HepG2 (cell line): ENCODE measurements at regions not wholly inside any gene's neighbourhood (a gene's known extent, or its start where the extent isn't known, plus 50 kb on each side); places are given as distances from the start of the nearest gene placed in this dataset.

Source experiments
- ATAC-seq: fragments of 200-7000 bp; cut with Tn5 transposase; 3 replicates; pipeline ENCODE4 v1.9.1; 2020; ENCODE audit warnings: mild to moderate bottlenecking, moderate library complexity
- BruUV-seq: library from RNA; stranded (reverse); fragments of 400-500 nt; replicated peaks from 2 replicates; lab custom pipeline; 2021; lab: Mats Ljungman, UMichigan
- CTCF ChIA-PET: fragments of 300-600 bp; formaldehyde crosslinking; extraction: SDS; loops from one replicate; lab custom pipeline; 2021; ENCODE audit warnings: low total read pairs, inconsistent platforms, low intra/inter-chr PET ratio; lab: Yijun Ruan, JAX
- POLR2A ChIA-PET: fragments of 350-600 bp; sonication (Branson Sonifier 250); formaldehyde crosslinking; loops from one replicate; lab custom pipeline; 2020; ENCODE audit warnings: antibody characterized with exemption, inconsistent platforms; lab: Yijun Ruan, JAX
- DNase-seq: peaks from one replicate; pipeline ENCODE4 v3.0.0-alpha.2; 2015; ENCODE audit warnings: low spot score
- FAIRE-seq: peaks from 3 replicates; lab custom pipeline; 2011; peaks lifted over from hg19 to GRCh38; lab: Jason Lieb, UNC
- H2AFZ ChIP-seq: one replicate; pipeline ENCODE4 v1.6.1; 2011; ENCODE audit warnings: low read length, inconsistent platforms
- H3K27ac ChIP-seq: fragments of 300-600 bp; 3 replicates; pipeline ENCODE4 v1.8.0; 2011; ENCODE audit warnings: mixed run types, mild to moderate bottlenecking, mixed read lengths, low read length, inconsistent platforms; ENCODE audit not compliant: insufficient read depth; ENCODE audit errors: extremely low read length
- H3K27me3 ChIP-seq, 2 experiments: fragments of 200-600 bp in 1 of 2; 2 replicates in 1 of 2; 3 replicates in 1 of 2; pipeline versions ENCODE4 v1.6.0 to v1.8.0; 2011; ENCODE audit warnings: low read length in 2 of 2, mild to moderate bottlenecking in 2 of 2, moderate library complexity in 2 of 2, inconsistent platforms in 1 of 2; ENCODE audit not compliant: insufficient read depth in 2 of 2, control insufficient read depth in 1 of 2
- H3K36me3 ChIP-seq, 2 experiments: fragments of 200-600 bp in 1 of 2; replicated peaks in 1 of 2; 2 replicates in 1 of 2; 3 replicates in 1 of 2; pipeline versions ENCODE4 v1.5.1 to v1.8.0; 2011; ENCODE audit warnings: low read length in 2 of 2, inconsistent platforms in 1 of 2; ENCODE audit not compliant: insufficient read depth in 2 of 2, control insufficient read depth in 1 of 2
- H3K4me1 ChIP-seq: 2 replicates; pipeline ENCODE4 v1.5.1; 2012; ENCODE audit warnings: low read length, inconsistent platforms; ENCODE audit not compliant: insufficient read depth
- H3K4me2 ChIP-seq: 2 replicates; pipeline ENCODE4 v1.6.0; 2011; ENCODE audit warnings: low read depth, low read length, inconsistent platforms
- H3K4me3 ChIP-seq, 3 experiments: fragments of 200-600 bp in 1 of 3; sonication (generic), shearing (Covaris generic) in 1 of 3; replicated peaks in 1 of 3; 2 replicates each; pipeline ENCODE4 v1.5.1; 2011 to 2016; ENCODE audit warnings: low read length in 3 of 3, inconsistent platforms in 2 of 3, low read depth in 2 of 3, mild to moderate bottlenecking in 2 of 3, control low read depth in 1 of 3, mixed read lengths in 1 of 3; ENCODE audit not compliant: insufficient read depth in 1 of 3
- H3K79me2 ChIP-seq: one replicate; pipeline ENCODE4 v1.6.1; 2011; ENCODE audit warnings: low read length, inconsistent platforms; ENCODE audit not compliant: insufficient read depth
- H3K9ac ChIP-seq: 2 replicates; pipeline ENCODE4 v1.6.0; 2011; ENCODE audit warnings: mild to moderate bottlenecking, low read depth, low read length, inconsistent platforms; ENCODE audit not compliant: insufficient read depth
- H3K9me3 ChIP-seq: 2 replicates; pipeline ENCODE4 v1.5.1; 2012; ENCODE audit warnings: mild to moderate bottlenecking, low read length
- H4K20me1 ChIP-seq: 2 replicates; pipeline ENCODE4 v1.6.0; 2011; ENCODE audit warnings: inconsistent platforms, mild to moderate bottlenecking, low read length, moderate library complexity; ENCODE audit not compliant: insufficient read depth
- CEBPB ChIP-seq: IDR thresholded peaks from 2 replicates; pipeline ENCODE4 v1.6.1; 2011; ENCODE audit warnings: low read depth, low read length, improper control_type of control experiment, borderline replicate concordance
- GABPA ChIP-seq, 2 experiments: IDR thresholded peaks; 2 replicates each; pipeline ENCODE4 v1.6.1; 2011 to 2016; ENCODE audit warnings: low read depth in 2 of 2, low read length in 1 of 2, missing biosample characterization in 1 of 2, missing genetic modification characterization in 1 of 2
- HNRNPUL1 ChIP-seq: fragments of 200-400 bp; formaldehyde crosslinking; IDR thresholded peaks from 2 replicates; pipeline ENCODE4 v1.6.1; 2017; ENCODE audit warnings: low read depth, mild to moderate bottlenecking, low read length, moderate library complexity
- NKX3-1 ChIP-seq: sonication (generic); formaldehyde crosslinking; IDR thresholded peaks from 2 replicates; pipeline ENCODE4 v1.5.0; 2020; ENCODE audit warnings: missing genetic modification reagents
- RBAK ChIP-seq: sonication (generic); formaldehyde crosslinking; IDR thresholded peaks from 2 replicates; pipeline ENCODE4 v1.5.1; 2020; ENCODE audit warnings: mild to moderate bottlenecking, missing genetic modification reagents
- TBL1XR1 ChIP-seq: fragments of 150-350 bp; IDR thresholded peaks from 2 replicates; pipeline ENCODE4 v1.6.1; 2014; ENCODE audit warnings: borderline replicate concordance, low read length; ENCODE audit not compliant: partially characterized antibody
- ZBTB26 ChIP-seq: IDR thresholded peaks from 2 replicates; pipeline ENCODE4 v1.6.1; 2016; ENCODE audit warnings: missing compliant biosample characterization, missing genetic modification reagents, borderline replicate concordance
- ZFYVE20 ChIP-seq: sonication (generic); formaldehyde crosslinking; IDR thresholded peaks from 2 replicates; pipeline ENCODE4 v1.8.0; 2023; ENCODE audit warnings: low read depth, mild to moderate bottlenecking, moderate library complexity, missing genetic modification reagents, borderline replicate concordance
- ZNF180 ChIP-seq: sonication (generic); formaldehyde crosslinking; IDR thresholded peaks from 2 replicates; pipeline ENCODE4 v1.4.0; 2020; ENCODE audit warnings: low read depth, missing genetic modification reagents, borderline replicate concordance
- ZNF20 ChIP-seq: sonication (generic); formaldehyde crosslinking; IDR thresholded peaks from 2 replicates; pipeline ENCODE4 v1.4.0; 2020; ENCODE audit warnings: mild to moderate bottlenecking, moderate library complexity, missing genetic modification reagents
- ZNF318 ChIP-seq: sonication (generic); formaldehyde crosslinking; IDR thresholded peaks from 2 replicates; pipeline ENCODE4 v1.4.0; 2020; ENCODE audit warnings: mild to moderate bottlenecking, missing genetic modification reagents
- WGBS: methylation state at CpG from one replicate; pipeline ENCODE4 v1.1.6; 2017; ENCODE audit warnings: low lambda C conversion rate; 5-methylcytosine and 5-hydroxymethylcytosine counted together
- in situ Hi-C: cut with HindIII; loops from 2 replicates; pipeline ENCODE4 v1.10.0; 2017; ENCODE audit warnings: low pct_unique_long_range_greater_than_20kb; ENCODE audit not compliant: extremely low pct_ligation_motif_present
- intact Hi-C: fragments of 100-400 bp; cut with micrococcal nuclease; formaldehyde crosslinking; loops from one replicate; pipeline ENCODE4 v1.10.0; 2022; ENCODE audit not compliant: unreplicated experiment
- TF ChIP-seq, protein P1 (sequence below): sonication (generic); formaldehyde crosslinking; IDR thresholded peaks from 2 replicates; pipeline ENCODE4 v1.4.0; 2020; ENCODE audit warnings: missing genetic modification reagents, low read depth, mild to moderate bottlenecking, borderline replicate concordance

- 44% methylated on average over 1 of the region's 1 CpG for WGBS
- Histone ChIP-seq H3K36me3 (no peaks in the 10 kb centered on the region), H3K4me2 (no peak overlapping the region), H3K9me3 (no peaks in the 10 kb centered on the region), H3K79me2 (no peaks in the 10 kb centered on the region), H3K4me1 (no peaks in the 10 kb centered on the region), H3K27ac (no peak overlapping the region), H2AFZ (no peak overlapping the region), H3K9ac (no peak overlapping the region), H3K27me3 (peaks cover 0 to 4% of the 10 kb centered on the region in 2 experiments; a peak in 1 of 5 replicates), H4K20me1 (no peaks in the 10 kb centered on the region), H3K4me3 (no peak overlapping the region)
- ATAC-seq (no peak), DNase-seq (no peak), FAIRE-seq (no peak)
- POLR2A ChIA-PET: no interaction called here
- no TSS peak for BruUV-seq
- intact Hi-C loops (no loop called here), in situ Hi-C loops (no loop called here)
- CTCF ChIA-PET: no interaction called here
- TF ChIP-seq GABPA (IDR thresholded peaks at IDR 0.05; ENCODE audit: low read depth, low read length) (no peak), GABPA (CRISPR knock-in tag; IDR thresholded peaks at IDR 0.05; ENCODE audit: low read depth) (no peak), ZBTB26 (CRISPR knock-in tag) (no peak), NKX3-1 (CRISPR knock-in tag) (no peak), RBAK (no peak), ZNF20 (CRISPR knock-in tag) (no peak), HNRNPUL1 (no peak), ZNF180 (no peak), ZNF318 (CRISPR knock-in tag) (no peak), CEBPB (no peak), TBL1XR1 (no peak), ZFYVE20 (no peak)
- TF ChIP-seq, protein P1, sequence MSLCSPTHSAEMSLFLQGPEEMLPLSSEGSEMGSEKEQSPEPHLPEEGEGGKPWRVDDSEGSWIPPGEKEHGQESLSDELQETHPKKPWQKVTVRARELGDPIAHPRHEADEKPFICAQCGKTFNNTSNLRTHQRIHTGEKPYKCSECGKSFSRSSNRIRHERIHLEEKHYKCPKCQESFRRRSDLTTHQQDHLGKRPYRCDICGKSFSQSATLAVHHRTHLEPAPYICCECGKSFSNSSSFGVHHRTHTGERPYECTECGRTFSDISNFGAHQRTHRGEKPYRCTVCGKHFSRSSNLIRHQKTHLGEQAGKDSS: no peak
These were observed 283.7 kb upstream of the PROK2 start for GRCh38 chr3:72068621-72069020.
